Body of pancreas (tissue), 4 donors: ENCODE measurements at regions not wholly inside any gene's neighbourhood (a gene's known extent, or its start where the extent isn't known, plus 50 kb on each side); places are given as distances from the start of the nearest gene placed in this dataset.

Source experiments
- POLR2A ChIP-seq, 3 donors: fragments of 450-650 bp; IDR thresholded peaks; one replicate each; pipeline ENCODE4 v1.6.1; 2016; ENCODE audit warnings: antibody characterized with exemption in 3 of 3, mild to moderate bottlenecking in 2 of 3
- TF ChIP-seq, protein P1 (sequence below), 7 experiments: fragments of 450-650 bp in 4 of 7; fragments of 200-600 bp in 3 of 7; sonication (generic) in 3 of 7; IDR thresholded peaks; one replicate each; pipeline ENCODE4 v1.5.1; 2016 to 2019; ENCODE audit warnings: antibody characterized with exemption in 7 of 7

DNA sequence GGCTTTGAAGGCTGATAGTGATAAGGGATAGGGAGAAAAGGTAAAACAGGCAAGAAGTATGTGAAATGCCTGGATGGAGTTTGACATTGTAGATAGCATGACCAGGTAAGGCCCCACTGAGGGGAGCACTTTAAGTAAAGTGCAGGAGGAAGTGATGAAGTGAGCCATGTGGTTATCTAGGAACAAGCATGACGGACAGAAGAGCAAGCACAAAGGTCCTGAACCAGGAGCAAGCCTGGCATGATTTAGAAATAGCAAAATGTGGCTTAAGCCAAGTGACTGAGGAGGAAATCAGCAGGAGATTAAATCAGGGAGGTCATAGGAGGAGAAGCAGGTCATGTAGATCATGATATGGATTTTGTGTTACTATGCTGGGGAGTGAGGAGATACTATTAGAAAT, 129.2 kb downstream of the GLUL start:
- TF ChIP-seq, protein P1, sequence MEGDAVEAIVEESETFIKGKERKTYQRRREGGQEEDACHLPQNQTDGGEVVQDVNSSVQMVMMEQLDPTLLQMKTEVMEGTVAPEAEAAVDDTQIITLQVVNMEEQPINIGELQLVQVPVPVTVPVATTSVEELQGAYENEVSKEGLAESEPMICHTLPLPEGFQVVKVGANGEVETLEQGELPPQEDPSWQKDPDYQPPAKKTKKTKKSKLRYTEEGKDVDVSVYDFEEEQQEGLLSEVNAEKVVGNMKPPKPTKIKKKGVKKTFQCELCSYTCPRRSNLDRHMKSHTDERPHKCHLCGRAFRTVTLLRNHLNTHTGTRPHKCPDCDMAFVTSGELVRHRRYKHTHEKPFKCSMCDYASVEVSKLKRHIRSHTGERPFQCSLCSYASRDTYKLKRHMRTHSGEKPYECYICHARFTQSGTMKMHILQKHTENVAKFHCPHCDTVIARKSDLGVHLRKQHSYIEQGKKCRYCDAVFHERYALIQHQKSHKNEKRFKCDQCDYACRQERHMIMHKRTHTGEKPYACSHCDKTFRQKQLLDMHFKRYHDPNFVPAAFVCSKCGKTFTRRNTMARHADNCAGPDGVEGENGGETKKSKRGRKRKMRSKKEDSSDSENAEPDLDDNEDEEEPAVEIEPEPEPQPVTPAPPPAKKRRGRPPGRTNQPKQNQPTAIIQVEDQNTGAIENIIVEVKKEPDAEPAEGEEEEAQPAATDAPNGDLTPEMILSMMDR (IDR thresholded peaks at IDR 0.05): no peak
- TF ChIP-seq POLR2A (IDR thresholded peaks at IDR 0.05): no peak
